GM21381 (cell line): ENCODE measurements at regions not wholly inside any gene's neighbourhood (a gene's known extent, or its start where the extent isn't known, plus 50 kb on each side); places are given as distances from the start of the nearest gene placed in this dataset.
"Not testable (repeated sequence)": the region's sequence is repeated elsewhere in the genome, so short reads cannot be mapped to it uniquely, and the experiment has no call there.

Experiments used
- ATAC-seq: cut with Tn5 transposase; IDR thresholded peaks from one replicate; pipeline ENCODE4 v1.9.1; 2021; ENCODE audit warnings: mild to moderate bottlenecking, moderate library complexity; ENCODE audit not compliant: unreplicated experiment

DNA sequence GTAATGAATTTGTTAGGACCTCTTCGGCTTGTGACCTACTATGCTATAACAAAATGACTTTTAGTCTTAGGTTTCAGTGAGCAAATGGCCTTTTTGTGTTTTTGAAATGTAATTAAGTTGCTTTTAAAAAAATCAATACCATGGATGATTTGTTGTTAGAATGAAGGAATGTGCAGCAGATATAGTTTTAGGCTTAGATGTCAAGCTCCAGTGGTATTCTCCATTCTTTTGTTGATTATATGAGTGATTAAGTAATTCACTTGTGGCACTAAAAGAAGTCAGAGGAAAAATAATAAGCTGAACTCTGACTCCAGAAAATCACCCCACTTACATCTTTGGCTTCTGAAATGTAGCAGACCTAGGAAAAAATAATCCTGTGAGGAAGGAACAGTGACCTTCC, 474.1 kb upstream of the MIS18BP1 start:
- no peak for ATAC-seq

DNA sequence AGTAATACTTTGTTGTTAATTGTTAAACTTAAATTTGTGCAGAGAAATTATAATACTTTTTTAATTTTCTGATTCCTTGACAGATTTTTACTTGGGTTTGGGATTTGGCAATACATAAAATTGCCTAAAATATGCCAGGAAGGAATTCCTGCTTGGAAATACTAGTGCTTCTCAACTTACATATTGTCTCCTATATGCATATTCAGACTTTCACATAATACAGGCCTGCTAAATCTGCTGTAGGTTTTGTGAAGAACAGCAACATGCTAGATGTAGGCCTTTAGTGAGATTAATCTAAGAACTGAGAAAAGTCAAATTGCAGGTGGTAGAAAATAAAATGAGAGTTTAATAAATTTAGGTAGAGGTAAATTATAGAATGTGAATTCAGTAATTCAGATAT, 468.5 kb upstream of the MIS18BP1 start:
- no peak for ATAC-seq

DNA sequence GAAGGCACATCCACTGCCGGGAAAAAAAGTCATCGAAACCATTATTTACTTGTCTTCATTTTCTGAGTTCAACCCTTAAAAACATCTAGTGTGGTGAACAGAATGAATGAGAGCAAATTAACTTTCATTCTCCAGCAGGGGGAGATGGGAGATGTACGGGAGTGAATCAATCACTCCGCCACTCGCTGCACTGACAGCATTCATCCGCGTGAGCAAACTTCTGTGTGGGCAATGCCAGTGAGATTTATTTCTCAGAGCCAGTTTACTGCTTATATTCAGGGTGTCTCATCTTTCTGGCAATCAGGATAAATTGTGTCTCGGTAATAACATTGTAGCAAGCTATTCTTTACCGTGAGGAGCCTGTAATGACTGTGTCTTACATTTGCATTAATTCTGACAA, 463.6 kb upstream of the MIS18BP1 start:
- ATAC-seq: no peak

DNA sequence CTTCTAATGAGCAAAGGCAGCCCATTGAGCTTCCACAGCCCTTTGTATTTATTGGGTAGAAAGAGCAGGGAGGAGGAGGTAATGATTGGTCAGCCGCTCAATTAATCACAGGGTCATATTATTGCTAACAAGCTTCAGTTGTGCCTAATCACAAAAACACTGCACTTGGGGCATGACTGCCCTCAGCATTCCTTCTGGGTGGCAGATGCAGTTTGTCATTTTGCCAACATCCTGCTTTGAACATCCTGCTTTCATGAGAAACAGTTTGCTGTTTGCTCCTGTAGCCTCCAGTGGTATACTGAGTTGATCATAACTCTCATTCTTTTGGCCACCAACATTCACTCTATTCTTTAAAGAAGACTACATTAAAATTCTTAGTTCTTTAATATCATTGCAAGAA, 462.9 kb upstream of the MIS18BP1 start:
- ATAC-seq: no peak

DNA sequence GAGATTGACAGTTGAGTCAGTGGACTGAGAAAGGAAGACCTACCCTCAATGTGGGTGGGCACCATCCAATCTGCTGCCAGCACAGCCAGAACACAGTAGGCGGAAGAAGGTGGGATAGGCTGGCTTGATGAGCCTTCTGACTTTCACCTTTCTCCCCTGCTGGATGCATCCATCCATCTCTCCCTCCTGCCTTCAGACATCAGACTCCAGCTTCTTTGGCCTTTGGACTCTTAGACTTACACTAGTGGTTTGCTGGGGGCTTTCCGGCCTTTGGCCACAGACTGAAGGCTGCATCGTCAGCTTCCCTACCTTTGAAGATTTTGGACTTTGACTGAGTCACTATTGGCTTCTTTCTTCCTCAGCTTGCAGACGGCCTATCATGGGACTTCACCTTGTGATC, 456.5 kb upstream of the MIS18BP1 start:
- ATAC-seq: no peak

DNA sequence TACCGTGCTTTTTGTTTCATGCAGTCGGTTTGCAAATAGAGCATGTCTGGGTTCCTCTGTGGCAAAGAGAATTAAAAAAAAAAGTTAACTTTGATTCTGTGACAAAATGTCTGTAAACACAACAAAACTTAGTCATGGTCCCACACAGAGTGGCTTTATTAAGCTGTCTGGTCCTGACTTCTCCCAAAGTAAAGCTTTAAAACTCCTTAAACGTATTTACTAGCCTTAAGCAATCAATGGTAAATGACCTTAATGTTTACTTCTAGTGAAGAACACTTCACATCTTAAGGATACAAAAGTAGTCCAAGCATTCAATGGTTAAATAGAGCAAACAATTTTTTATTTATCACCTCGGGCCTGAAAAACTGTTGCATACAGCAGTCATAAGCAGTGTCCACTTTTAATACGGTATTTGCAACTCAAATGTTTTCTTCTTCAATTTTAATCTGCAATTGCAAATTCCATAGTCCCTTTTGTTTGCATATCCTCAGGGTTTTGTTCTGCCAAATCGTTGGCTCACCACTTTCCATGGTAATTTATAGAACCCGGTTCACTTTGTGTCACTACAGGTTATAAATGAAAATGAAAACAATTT, 453.0 kb upstream of the MIS18BP1 start:
- no peak for ATAC-seq

DNA sequence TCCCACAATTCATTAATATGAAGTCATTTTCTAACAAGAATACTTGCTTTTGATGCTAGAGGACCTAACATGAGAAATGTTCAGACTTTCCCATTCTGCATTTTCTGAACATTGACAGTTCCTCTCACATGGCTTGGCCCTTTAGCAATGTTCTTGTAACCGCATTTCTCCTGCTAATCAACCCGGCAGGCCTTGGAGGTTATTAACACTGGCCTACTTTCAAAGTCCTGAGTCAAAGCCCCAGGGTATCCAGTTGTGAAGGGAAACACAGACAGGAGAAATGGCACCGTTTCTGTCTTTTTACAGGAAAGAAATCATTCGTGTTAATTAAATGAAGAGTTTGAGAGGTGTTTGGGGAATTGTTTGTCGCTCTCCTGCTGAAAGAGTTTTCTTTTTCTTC, 446.5 kb upstream of the MIS18BP1 start:
- ATAC-seq: no peak

DNA sequence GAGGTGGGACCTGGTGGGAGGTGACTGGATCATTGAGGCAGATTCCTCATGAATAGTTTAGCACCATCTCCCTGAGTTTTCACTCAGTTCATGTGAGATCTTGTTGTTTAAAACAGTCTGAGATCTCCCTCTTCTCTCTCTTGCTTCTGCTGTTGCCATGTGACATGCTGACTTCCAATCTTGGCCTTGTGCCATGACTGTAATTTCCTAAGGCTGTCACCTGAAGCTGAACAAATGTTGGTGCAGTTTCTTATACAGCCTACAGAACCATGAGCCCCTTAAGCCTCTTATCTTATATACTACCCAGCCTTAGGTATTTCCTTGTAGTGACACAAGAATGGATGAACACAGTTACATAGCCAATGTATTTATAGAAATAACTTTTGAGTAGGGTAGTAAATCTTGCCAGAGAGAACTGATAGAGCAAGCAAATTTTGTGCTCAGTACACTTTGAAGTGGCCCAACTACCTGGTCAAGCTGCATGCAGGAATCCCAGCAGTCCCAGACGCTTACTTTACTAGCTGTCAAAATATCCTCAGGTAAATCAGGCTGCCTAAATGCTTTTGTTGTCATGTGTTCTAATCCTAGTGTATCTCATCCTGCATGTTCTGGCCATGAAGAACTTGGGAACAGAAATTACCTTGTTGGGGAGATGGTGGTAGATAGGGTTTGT, 445.6 kb upstream of the MIS18BP1 start:
- ATAC-seq: no peak

DNA sequence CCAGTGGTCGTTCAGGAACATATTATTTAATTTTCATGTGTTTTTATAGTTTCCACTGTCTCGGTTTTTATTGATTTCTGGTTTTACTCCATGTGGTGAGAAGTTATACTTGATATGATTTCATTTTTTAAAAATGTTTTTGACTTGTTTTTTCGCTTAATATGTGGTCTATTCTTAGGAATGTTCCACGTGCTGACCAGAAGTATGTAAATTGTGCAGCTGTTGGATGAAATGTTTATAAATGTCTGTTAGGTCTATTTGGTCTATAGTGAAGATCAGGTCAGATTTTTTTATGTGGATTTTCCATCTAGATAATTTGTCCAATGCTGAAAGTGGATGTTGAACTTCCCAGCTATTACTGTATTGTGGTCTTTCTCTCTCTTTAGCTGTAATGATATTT, 433.8 kb upstream of the MIS18BP1 start:
- ATAC-seq: no peak

DNA sequence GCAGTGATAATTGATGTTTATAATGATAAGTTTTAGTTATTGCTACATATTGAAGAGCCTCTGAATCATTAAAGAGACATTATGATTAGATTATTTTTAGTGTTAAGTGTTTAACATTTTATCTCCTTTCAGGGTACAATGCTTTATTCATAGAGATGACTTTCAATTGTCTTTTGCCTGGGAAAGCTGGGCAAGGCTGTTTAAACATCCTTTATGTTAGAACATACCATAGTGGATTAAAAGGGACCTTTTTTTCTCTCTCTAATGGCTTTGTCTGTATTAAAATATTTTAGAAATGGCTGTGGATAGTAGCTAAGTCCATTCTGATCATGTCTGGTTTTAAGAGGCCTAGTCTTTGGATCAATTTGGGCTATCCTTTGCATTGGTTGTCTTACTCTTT, 427.5 kb upstream of the MIS18BP1 start:
- ATAC-seq: no peak

DNA sequence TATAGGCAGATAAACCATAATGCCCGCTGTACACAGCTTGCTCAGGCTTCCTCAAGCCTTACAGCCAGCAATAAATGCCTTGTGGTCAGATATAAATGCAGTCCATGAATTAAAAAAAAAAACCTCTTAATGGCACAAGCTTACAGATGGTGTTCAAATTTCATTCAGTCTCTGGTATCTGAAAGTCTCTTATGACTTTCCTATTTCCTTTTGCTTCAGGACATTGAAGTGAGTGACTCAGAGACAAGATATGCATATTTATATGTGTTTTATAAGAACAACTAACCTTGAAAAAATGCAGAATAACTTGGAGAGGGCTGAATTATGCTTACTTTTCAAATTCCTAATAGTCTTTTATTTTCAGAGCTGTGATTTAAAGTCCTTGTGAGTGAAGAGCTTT, 426.9 kb upstream of the MIS18BP1 start:
- ATAC-seq: no peak

DNA sequence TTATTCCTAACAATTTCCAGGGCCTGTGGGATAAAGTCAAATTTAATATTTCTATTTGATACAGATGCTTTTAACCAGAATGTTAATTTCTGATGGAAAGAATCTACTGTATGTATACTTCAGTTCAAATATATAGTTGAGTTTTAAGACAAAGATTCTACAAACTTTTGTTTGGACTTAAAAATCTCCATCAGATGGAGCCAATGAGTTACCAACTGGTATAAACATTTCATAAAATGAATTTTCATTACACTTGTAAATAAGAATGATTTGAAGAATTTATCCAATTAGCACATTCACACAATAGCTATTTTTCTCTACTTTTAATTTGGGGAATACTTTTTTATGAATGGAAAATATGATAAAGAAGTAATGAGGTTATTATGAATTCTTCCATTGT, 425.2 kb upstream of the MIS18BP1 start:
- ATAC-seq: no peak

DNA sequence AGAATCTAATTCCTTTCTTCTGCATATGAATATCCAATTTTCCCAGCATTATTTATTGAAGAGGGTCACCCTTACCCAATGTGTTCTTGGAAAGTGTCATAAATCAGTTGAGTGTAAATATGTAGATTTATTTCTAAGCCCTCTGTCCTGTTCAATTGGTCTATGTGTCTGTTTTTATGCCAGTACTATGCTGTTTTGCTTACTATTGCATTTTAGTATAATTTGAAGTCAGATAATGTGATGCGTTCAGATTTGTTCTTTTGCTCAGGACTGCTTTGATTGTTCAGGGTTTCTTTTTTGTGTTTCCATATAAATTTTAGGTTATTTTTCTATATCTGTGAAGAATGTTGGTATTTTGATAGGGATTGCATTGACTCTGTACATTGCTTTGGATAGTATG, 420.4 kb upstream of the MIS18BP1 start:
- no peak for ATAC-seq

DNA sequence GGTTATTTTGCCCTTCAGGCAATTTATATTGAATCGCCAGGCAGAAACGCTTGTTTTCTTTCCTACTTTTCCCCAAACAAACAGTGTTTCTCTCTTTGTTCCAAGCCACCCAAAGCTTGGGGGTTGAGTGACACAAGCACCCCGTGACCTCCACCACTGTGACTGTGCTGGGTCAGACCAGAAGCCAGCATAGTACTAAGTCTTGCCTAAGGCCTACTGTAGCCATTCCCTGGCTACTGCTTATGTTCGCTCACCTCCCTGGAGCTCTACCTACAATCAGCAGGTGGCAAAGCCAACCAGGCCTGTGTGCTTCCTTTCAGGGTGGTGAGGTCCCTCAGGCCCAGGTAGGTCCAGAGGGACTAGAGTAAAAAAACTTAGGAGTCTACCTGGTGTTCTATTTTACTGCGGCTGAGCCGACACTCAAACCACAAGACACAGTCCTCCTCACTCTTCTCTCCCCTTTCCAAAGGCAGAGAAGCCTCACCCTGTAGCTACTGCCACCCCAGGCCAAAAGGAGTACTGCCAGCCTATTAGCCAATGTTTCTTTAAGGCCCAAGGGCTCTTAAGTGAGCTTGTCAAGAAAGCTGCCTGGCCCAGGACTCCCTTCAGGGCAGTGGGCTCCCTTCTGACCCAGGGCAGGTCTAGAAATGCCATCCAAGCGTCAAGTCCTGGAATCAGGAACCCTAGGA, 411.8 kb upstream of the MIS18BP1 start:
- ATAC-seq: no peak

DNA sequence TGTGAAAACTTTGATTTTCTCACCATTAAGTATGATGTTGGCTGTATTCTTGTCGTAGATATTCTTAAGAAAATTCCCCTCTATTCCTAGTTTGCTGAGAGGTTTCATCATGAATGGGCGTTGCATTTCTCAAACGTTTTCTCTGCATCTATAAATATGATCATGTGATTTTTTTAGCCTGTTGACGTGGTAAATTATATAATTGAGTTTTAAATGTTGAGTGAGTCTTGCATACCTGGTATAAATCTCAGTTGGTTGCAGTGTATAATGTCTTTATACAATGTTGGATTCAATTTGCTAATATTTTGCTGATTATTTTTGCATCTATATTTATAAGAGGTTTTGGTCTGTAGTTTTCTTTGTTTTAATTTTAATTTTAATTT, 405.9 kb upstream of the MIS18BP1 start:
- no peak for ATAC-seq

DNA sequence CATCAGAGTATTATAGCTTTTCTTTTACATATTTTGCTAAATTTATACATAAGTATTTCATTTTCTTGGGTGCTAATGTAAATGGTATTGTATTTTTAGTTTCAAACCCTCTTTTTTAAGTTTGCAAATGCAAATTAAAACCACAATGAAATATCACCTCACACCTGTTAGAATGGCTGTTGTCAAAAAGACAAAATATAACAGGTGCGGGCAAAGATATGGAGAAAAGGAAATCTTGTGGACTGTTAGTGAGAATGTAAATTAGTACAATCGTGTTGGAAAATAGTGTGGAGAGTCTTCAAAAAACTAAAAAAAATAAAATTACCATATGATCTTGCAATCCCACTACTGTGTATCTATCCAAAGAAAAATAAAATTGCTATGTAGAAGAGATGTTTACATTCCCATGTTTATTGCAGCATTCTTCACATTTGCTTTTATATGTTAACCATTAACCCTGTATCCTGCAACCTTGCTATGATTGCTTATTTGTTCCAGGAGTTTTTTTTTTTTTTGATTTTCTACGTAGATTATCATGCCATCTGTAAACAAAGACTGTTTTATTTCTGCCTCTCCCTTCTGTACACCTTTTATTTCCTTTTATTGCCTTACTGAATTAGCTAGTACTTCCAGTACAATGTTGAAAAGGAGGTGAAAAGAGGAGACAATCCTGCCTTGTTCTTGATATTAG, 405.4 kb upstream of the MIS18BP1 start:
- no peak for ATAC-seq

DNA sequence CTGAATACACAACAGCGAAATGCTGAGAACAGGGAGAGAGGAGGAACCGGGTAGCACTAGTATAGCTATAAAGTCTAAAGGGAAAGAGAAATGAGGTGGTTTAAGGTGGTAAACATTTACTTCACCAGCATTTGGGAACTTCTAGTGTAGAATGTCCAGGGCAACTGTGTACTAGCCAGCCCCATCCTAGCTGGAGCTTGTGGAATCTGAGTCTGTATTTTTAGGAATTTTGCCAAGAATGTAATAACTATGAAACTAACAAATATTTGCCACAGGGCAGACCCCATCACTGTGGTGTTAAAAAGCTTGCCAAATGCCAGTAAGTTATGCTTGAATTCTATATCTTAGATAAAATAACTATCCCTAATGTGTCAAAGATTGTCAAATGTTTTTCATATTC, 398.9 kb upstream of the MIS18BP1 start:
- ATAC-seq: no peak

DNA sequence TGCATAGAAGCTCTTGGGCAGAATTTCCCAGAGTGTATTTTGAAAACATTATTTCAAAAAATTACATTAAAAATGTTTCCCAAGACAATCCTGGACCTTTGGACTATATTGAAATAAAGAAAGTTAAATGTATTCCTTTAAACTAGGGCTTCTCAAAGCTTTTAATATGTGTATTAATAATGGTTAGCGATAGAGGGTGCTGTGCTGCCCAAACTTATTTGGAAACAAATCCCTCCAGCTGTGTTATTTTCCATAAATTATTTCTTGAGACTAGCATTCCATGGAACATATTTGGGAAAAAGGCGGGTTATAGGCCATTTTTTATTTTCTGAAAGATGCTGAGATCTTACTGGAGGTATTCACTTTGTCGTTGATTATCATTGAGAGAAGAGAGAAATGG, 397.8 kb upstream of the MIS18BP1 start:
- ATAC-seq: no peak

DNA sequence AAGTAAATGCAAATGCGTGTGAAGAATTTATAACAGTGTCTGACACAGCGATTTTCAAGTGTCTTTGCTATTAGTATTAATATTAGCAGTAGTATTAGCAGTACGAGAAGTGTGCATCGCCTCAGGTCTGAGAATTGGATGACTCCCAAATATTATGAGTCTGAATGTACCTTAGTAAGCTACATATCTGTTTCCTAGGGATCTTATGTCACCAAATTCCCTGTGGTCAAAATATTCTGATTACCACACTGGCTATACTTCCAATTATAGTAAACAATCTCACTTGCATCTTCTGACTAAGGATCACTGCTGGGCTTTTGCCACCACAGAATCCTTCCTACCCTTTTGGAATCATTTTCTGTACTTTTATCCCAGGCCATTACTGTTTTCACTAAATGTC, 396.0 kb upstream of the MIS18BP1 start:
- no peak for ATAC-seq

DNA sequence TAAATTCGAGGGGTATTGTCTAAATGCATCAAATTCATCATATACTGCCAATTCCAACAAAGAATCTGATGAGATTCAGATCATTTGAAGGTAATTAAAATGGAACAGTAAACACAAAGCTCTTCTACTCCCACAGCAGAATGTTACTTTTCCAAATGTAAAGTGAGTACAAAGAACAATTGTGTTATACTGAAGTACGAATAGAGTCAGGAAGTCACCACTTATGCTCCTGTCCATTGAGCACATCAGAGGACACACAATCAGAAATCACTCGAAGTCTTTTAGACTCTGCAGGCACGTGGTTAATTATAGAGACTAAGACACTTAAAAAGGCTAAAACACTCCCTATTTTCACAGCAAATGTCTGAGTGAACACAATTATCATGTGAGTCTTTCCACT, 388.5 kb upstream of the MIS18BP1 start:
- no peak for ATAC-seq

DNA sequence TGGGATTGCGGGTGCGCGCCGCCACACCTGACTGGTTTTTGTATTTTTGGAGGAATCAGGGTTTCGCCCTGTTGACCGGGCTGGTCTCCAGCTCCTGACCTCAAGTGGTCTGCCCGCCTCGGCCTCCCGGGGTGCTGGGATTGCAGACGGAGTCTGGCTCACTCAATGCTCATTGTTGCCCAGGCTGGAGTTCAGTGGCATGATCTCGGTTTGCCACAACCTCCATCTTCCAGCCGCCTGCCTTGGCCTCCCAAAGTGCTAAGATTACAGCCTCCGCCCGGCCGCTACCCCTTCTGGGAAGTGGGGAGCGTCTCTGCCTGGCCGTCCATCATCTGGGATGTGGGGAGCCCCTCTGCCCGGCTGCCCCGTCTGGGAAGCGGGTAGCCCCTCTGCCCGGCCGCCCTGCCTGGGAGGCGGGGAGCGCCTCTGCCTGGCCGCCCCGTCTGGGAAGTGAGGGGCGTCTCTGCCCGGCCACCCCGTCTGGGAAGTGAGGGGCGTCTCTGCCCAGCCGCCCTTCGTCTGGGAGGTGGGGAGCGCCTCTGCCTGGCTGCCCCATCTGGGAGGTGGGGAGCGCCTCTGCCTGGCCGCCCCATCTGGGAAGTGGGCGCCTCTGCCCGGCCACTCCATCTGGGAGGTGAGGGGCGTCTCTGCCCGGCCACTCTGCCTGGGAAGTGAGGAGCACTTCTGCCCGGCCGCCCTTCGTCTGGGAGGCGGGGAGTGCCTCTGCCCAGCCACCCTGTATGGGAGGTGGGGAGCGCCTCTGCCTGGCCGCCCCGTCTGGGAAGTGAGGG, 381.8 kb upstream of the MIS18BP1 start:
- not testable (repeated sequence) for ATAC-seq
